SK-N-SH (cell line): ENCODE measurements at regions not wholly inside any gene's neighbourhood (a gene's known extent, or its start where the extent isn't known, plus 50 kb on each side); places are given as distances from the start of the nearest gene placed in this dataset.
"Not testable (repeated sequence)": the region's sequence is repeated elsewhere in the genome, so short reads cannot be mapped to it uniquely, and the experiment has no call there.

Source experiments
- CTCF ChIA-PET: fragments of 300-600, 350-600 bp; formaldehyde crosslinking; extraction: SDS; loops from one replicate; lab custom pipeline; 2021; lab: Yijun Ruan, JAX
- POLR2A ChIA-PET: fragments of 350-600 bp; sonication (Branson Sonifier 250); formaldehyde crosslinking; extraction: SDS; loops from one replicate; lab custom pipeline; 2020; ENCODE audit warnings: antibody characterized with exemption, inconsistent platforms; lab: Yijun Ruan, JAX
- DNase-seq: peaks from one replicate; pipeline ENCODE4 v3.0.0; 2012
- H2AFZ ChIP-seq: fragments of 200-600 bp; sonication (generic); 2 replicates; pipeline ENCODE4 v1.8.1; 2016; ENCODE audit warnings: antibody characterized with exemption, mild to moderate bottlenecking, low read depth
- H3F3A ChIP-seq: fragments of 200-600 bp; sonication (generic); replicated peaks from 2 replicates; pipeline ENCODE3; 2016; ENCODE audit warnings: antibody characterized with exemption, mild to moderate bottlenecking; ENCODE audit not compliant: insufficient read depth
- H3K27ac ChIP-seq, 2 experiments: fragments of 200-500 bp in 1 of 2; fragments of 200-600 bp in 1 of 2; sonication (Bioruptor generic) in 1 of 2; sonication (generic), shearing (Covaris generic) in 1 of 2; 2 replicates each; pipeline versions ENCODE4 v1.5.1 to v1.6.1; 2014 to 2016; ENCODE audit warnings: low read depth in 2 of 2, inconsistent platforms in 1 of 2, low read length in 1 of 2, mild to moderate bottlenecking in 1 of 2, mixed read lengths in 1 of 2
- H3K27me3 ChIP-seq: fragments of 200-600 bp; sonication (generic), shearing (Covaris generic); 2 replicates; pipeline ENCODE4 v1.6.1; 2016; ENCODE audit warnings: mixed run types; ENCODE audit not compliant: insufficient read depth
- H3K36me3 ChIP-seq, 2 experiments: fragments of 200-500 bp in 1 of 2; fragments of 200-600 bp in 1 of 2; sonication (Bioruptor generic) in 1 of 2; sonication (generic) in 1 of 2; replicated peaks in 1 of 2; 2 replicates each; pipeline versions ENCODE3 to v1.5.1; 2014 to 2016; ENCODE audit warnings: low read length in 1 of 2, mild to moderate bottlenecking in 1 of 2; ENCODE audit not compliant: insufficient read depth in 2 of 2, control insufficient read depth in 1 of 2
- H3K4me1 ChIP-seq, 2 experiments: fragments of 200-500 bp in 1 of 2; fragments of 200-600 bp in 1 of 2; sonication (Bioruptor generic) in 1 of 2; sonication (generic), shearing (Covaris generic) in 1 of 2; 2 replicates each; pipeline versions ENCODE4 v1.5.1 to v1.6.1; 2014 to 2016; ENCODE audit warnings: low read depth in 1 of 2, low read length in 1 of 2, mixed run types in 1 of 2; ENCODE audit not compliant: insufficient read depth in 2 of 2, control insufficient read depth in 1 of 2
- H3K4me2 ChIP-seq: fragments of 200-600 bp; sonication (generic), shearing (Covaris generic); 2 replicates; pipeline ENCODE4 v1.6.1; 2017; ENCODE audit warnings: mixed run types
- H3K4me3 ChIP-seq, 2 experiments: fragments of 200-500 bp in 1 of 2; fragments of 200-600 bp in 1 of 2; sonication (Bioruptor generic) in 1 of 2; sonication (generic), shearing (Covaris generic) in 1 of 2; 2 replicates each; pipeline versions ENCODE4 v1.5.1 to v1.8.1; 2014 to 2016; ENCODE audit warnings: low read depth in 2 of 2, inconsistent platforms in 1 of 2, low read length in 1 of 2, mild to moderate bottlenecking in 1 of 2, mixed read lengths in 1 of 2, moderate library complexity in 1 of 2
- H3K79me2 ChIP-seq: fragments of 200-600 bp; sonication (generic); 2 replicates; pipeline ENCODE4 v1.8.1; 2017; ENCODE audit warnings: mild to moderate bottlenecking; ENCODE audit not compliant: insufficient read depth
- H3K9ac ChIP-seq: fragments of 200-600 bp; sonication (generic); 2 replicates; pipeline ENCODE4 v1.6.1; 2017; ENCODE audit warnings: mixed run types
- H3K9me2 ChIP-seq: fragments of 200-600 bp; sonication (generic); 2 replicates; pipeline ENCODE4 v1.6.1; 2017; ENCODE audit warnings: mixed run types
- H3K9me3 ChIP-seq: fragments of 200-600 bp; sonication (generic); 2 replicates; pipeline ENCODE4 v1.6.1; 2017; ENCODE audit warnings: mixed run types, mild to moderate bottlenecking, moderate library complexity
- H4K20me1 ChIP-seq: fragments of 200-600 bp; sonication (generic); 2 replicates; pipeline ENCODE4 v1.6.1; 2017; ENCODE audit warnings: mild to moderate bottlenecking, mixed run types; ENCODE audit not compliant: insufficient read depth
- ELF1 ChIP-seq: IDR thresholded peaks from 2 replicates; pipeline ENCODE4 v1.4.0; 2012
- EP300 ChIP-seq, 2 experiments: IDR thresholded peaks; 2 replicates each; pipeline versions ENCODE4 v1.4.0 to v1.6.1; 2012; ENCODE audit warnings: borderline replicate concordance in 1 of 2, low read depth in 1 of 2, low read length in 1 of 2
- GABPA ChIP-seq: IDR thresholded peaks from 2 replicates; pipeline ENCODE4 v1.4.0; 2012; ENCODE audit warnings: low read depth, mild to moderate bottlenecking
- GATA2 ChIP-seq: sonication (generic); formaldehyde crosslinking; IDR thresholded peaks from 2 replicates; pipeline ENCODE4 v1.5.0; 2020; ENCODE audit warnings: mild to moderate bottlenecking, missing genetic modification reagents
- JUND ChIP-seq: IDR thresholded peaks from 2 replicates; pipeline ENCODE4 v1.4.0; 2012
- MEF2A ChIP-seq: IDR thresholded peaks from 2 replicates; pipeline ENCODE4 v1.4.0; 2012; ENCODE audit warnings: low read depth, borderline replicate concordance
- PBX3 ChIP-seq: IDR thresholded peaks from 2 replicates; pipeline ENCODE4; 2012
- RCOR1 ChIP-seq: fragments of 150-350 bp; IDR thresholded peaks from 2 replicates; pipeline ENCODE4 v1.6.1; 2017; ENCODE audit warnings: antibody characterized with exemption, low read length
- RXRA ChIP-seq: IDR thresholded peaks from 2 replicates; pipeline ENCODE4 v1.4.0; 2012; ENCODE audit warnings: low read depth, mild to moderate bottlenecking, borderline replicate concordance
- SIN3A ChIP-seq: IDR thresholded peaks from 2 replicates; pipeline ENCODE4 v1.6.1; 2012; ENCODE audit warnings: low read depth, mild to moderate bottlenecking, low read length, moderate library complexity, borderline replicate concordance
- TAF1 ChIP-seq: IDR thresholded peaks from 2 replicates; pipeline ENCODE4 v1.6.1; 2012; ENCODE audit warnings: low read depth, mild to moderate bottlenecking, low read length, moderate library complexity, borderline replicate concordance
- YY1 ChIP-seq: IDR thresholded peaks from 2 replicates; pipeline ENCODE4 v1.4.0; 2012; ENCODE audit warnings: low read depth, mild to moderate bottlenecking
- WGBS: methylation state at CpG from one replicate; pipeline ENCODE4 v1.1.6; 2017; ENCODE audit warnings: low lambda C conversion rate; 5-methylcytosine and 5-hydroxymethylcytosine counted together

GRCh38 chr9:85162822-85163221 lies 493.3 kb downstream of the NTRK2 start:
- Histone ChIP-seq H3F3A (no peaks in the 10 kb centered on the region), H3K9me2 (no peaks in the 10 kb centered on the region), H3K27me3 (no peaks in the 10 kb centered on the region), H3K4me3 (no peak overlapping the region), H3K4me2 (no peak overlapping the region), H3K27ac (no peak overlapping the region), H3K36me3 (no peaks in the 10 kb centered on the region), H3K9me3 (no peaks in the 10 kb centered on the region), H4K20me1 (no peaks in the 10 kb centered on the region), H3K79me2 (no peaks in the 10 kb centered on the region), H3K9ac (no peak overlapping the region), H2AFZ (no peak overlapping the region), H3K4me1 (peaks cover 0 to 8% of the 10 kb centered on the region in 2 experiments; a peak in 2 of 4 replicates)
- ChIA-PET POLR2A (no interaction called here), CTCF (no interaction called here)
- TF ChIP-seq SIN3A (no peak), RCOR1 (no peak), YY1 (no peak), MEF2A (no peak), ELF1 (no peak), GABPA (no peak), PBX3 (no peak), RXRA (no peak), TAF1 (no peak), JUND (no peak), GATA2 (no peak)
- DNase-seq = no peak
- 29% methylated on average over 3 of the region's 3 CpGs for WGBS

GRCh38 chr9:85160944-85161343 lies 491.4 kb downstream of the NTRK2 start:
- H3K79me2 ChIP-seq, H2AFZ ChIP-seq, H3F3A ChIP-seq, H3K27me3 ChIP-seq, H3K9me2 ChIP-seq, H3K4me2 ChIP-seq, POLR2A ChIA-PET, H3K4me3 ChIP-seq, DNase-seq, H3K9me3 ChIP-seq, H3K9ac ChIP-seq, H3K27ac ChIP-seq, H3K36me3 ChIP-seq, CTCF ChIA-PET, H4K20me1 ChIP-seq: not testable (repeated sequence)
- 19% methylated on average over 4 of the region's 4 CpGs for WGBS
- peaks cover 0 to 22% of the 10 kb centered on the region in 2 experiments; a peak in 2 of 4 replicates for H3K4me1 ChIP-seq

DNA sequence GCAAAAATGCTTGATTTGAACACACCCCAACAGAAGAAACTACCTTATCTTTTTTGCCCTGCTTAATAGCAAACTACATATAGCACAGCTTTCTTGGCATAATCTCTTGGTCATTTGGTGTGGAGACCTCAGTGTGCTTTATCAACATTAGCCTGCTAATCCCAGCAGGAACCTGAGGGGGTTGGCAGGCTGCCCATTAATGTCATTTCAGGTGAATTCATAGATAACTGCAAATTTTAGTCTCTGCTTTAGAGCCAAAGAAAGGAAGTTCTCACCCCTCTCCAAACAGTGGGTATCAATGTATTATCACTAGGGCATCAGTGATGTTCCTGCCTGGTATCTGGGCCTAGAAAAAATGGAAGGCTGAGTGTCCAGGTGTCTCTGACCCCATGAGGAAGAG lies 489.0 kb downstream of the NTRK2 start:
- Histone ChIP-seq H3K79me2 (no peaks in the 10 kb centered on the region), H2AFZ (no peak overlapping the region), H3K9ac (no peak overlapping the region), H3K4me1 (peaks cover 0 to 22% of the 10 kb centered on the region in 2 experiments; a peak in 2 of 4 replicates), H4K20me1 (no peaks in the 10 kb centered on the region), H3K4me3 (no peak overlapping the region), H3K9me2 (no peaks in the 10 kb centered on the region), H3K4me2 (no peak overlapping the region), H3K27me3 (no peaks in the 10 kb centered on the region), H3K9me3 (no peaks in the 10 kb centered on the region), H3K36me3 (no peaks in the 10 kb centered on the region), H3F3A (no peaks in the 10 kb centered on the region), H3K27ac (peak overlapping the region in 1 of 2 experiments; percentile 89; a peak in 1 of 4 replicates)
- ChIA-PET POLR2A (no interaction called here), CTCF (interaction anchor here (1.2 to 1.7 kb wide), 3 partner anchors 100 to 381 kb away, joined by 3 to 5 read pairs (median 4); no protein-coding TSS in a partner anchor)
- no peak for DNase-seq
- TF ChIP-seq EP300 (IDR thresholded peaks at IDR 0.05; ENCODE audit: borderline replicate concordance in 1 of 2, low read depth in 1 of 2, low read length in 1 of 2) = peak in 1 of 2 experiments; percentile 50; a peak in 2 of 4 replicates
- TF ChIP-seq GATA2 = peak; percentile 70
- no peak for TF ChIP-seq ELF1
